GM18868 (cell line): ENCODE measurements at regions not wholly inside any gene's neighbourhood (a gene's known extent, or its start where the extent isn't known, plus 50 kb on each side); places are given as distances from the start of the nearest gene placed in this dataset.

Source experiments
- ATAC-seq: cut with Tn5 transposase; IDR thresholded peaks from one replicate; pipeline ENCODE4 v1.9.1; 2021; ENCODE audit warnings: mild to moderate bottlenecking, moderate library complexity; ENCODE audit not compliant: unreplicated experiment

DNA sequence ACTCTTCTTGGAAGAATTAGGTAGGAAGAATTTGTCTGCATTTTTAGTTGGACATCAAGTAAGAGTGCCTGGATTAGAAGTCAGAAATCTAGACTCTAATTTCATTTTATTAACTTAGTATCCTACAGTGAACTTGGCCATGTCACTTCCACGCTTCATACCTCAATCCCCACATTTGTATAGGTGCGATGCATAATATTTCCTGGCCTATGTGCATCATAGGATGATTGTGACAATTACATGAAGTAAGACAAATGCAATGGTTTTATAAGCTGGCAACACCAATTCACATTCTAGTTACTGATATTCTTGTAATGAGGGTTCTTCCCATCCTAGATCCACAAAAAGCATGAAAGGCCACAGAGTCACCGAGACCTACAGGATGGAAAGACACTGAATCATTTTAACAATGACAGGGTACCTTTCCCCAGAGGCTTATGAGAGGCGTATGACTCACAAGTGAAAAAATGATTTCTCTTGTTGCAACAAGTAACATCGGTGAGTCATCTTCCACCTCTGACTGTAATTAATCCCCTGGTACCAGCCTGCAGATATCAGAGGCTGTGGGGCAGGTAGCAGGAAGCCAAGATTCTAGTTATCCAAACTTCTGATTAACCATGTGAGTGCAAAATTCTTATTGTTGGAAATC lies 56.0 kb upstream of the OR5AK2 start:
- no peak for ATAC-seq

DNA sequence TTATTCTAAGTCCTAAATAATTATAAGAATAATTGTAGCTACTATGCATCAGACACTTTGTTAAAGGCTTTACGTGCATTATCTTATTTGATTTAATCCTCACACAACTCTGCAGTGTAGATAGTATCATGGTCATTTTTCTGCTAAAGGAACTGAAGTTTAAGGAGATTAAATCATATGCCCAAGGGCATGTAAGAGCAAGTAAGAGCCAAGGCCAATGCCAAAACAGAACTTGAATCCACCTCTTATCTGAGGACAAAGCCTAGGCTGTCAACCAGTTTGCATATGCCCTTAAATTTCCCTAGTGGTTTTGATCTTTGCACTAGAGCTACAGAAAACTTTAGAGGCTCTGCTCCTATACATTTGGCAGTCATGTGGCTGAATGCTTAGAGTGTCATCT lies 65.6 kb upstream of the OR5AK2 start:
- ATAC-seq, result no peak

DNA sequence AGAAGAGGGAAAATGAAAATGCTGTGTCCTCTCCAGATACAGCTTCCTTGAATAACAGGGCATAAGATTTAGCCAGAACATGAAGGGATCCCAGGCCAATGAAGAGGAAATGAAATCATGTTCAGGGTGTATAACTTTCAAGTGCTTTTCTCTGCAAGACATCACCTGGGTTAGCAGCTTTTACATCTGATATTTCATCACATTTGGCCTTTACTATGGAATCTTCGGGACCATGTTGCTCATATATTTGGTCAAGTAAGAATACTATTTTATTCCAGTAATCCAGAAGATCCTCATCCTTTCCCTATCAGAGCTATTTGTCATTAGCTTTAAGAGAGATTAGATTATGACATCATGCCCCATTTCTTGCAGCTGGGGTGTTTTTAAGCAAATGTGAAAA lies 66.3 kb upstream of the OR5AK2 start:
- no peak for ATAC-seq

DNA sequence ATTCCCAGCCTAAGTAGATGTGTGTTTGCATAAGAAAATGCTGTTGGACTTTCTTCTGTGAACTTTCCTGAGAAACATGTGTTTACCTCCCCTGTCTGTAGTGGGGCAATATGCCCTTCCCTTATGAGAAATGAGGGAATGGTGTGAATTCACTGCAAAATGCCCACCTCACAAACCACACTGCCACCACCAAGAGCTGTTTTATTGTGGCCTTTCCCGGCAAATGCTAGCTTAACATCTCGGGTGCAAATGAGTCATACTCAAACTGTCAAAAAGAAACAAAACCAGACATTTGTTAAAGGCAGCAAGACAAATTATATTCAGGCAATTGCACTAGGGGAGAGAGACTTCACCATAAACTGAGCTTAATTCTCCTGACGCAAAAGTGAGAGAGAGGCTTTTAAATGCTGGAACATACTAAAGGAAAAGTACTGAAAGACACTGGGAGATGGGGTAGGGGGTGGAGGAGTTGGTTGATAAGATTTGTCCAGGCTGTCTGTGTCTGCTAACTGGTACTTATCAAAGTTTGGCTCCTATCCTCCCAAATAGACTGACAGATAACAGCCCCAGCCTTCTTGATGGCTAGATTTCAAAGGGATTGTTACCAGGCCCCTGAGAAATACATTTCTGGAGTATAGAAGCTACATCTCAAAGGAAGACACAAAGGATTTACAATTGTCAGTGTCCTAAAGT lies 70.9 kb upstream of the OR5AK2 start:
- ATAC-seq, result no peak

DNA sequence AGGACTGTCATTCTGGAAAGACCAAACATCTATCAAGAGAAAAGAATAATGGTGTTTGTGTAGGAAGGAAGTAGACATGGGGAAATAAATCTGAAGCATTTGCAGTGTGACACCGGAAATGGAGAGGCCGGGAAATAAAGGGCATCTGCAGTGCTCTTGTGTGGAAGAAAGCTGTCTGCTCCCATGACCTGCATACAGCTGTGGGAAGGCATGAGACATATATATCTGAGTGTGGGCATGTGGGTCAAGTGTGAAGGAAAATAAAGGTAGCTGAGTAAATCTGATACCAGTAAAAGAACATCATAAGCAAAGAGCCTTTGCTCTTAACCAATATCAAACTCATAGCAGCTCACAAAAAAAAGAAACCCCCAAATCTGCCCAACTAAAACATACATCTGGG lies 72.1 kb upstream of the OR5AK2 start:
- no peak for ATAC-seq

DNA sequence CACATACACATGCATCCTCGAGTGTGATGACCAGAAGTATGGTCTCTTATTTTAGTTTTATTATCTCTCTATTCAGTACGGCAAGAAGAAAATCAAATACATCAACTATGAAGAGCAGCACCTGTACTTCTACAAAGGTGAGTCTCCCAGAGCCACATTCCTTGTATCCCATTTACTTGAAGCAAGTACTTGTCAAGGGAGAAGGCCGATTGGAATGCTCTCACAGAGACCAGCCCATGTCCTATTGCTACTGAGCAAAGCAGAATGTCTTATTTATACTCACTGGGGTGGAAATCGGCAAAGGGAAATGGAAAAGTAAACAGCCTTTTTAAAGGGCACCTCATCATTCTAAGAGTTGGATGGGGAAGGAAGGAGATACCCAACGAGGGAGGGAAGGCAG lies 72.6 kb upstream of the OR5AK2 start:
- ATAC-seq, result no peak

DNA sequence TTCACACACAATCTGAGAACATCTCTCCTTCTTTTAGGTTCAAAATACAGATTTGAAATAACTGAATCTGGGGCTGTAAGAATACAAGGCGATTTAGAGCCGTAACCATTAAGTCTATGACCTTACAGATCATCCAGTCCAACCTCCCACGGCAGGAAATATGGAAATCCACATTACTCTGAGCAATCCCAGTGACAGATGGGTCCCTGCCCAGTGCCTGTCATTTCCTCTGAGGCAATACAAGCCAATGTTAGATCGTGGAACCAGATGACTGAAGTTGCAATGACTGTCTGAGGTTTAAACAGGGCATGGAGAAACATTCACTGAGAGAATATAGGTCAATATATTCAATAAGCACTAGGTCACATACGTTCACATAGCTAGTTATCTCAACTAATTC lies 77.4 kb upstream of the OR5AK2 start:
- no peak for ATAC-seq

DNA sequence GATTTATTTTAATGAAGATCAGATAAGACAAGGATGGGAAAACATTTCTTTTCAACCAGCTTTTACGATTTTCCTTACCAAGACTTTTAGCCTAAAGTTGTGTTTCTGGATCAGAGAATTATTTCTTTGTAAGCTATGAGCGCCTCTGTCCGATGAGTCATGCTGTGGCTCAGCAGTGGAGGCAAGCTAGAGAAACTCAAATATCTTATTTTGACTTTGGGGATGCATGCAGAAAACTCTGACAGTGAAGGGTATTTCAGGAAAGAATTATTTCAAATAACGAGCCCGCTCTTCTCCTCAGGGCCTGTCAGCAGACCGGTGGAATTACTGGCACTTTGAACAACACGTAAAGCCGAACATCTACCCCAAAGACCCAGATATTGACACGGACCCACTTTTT lies 77.9 kb upstream of the OR5AK2 start:
- no peak for ATAC-seq

DNA sequence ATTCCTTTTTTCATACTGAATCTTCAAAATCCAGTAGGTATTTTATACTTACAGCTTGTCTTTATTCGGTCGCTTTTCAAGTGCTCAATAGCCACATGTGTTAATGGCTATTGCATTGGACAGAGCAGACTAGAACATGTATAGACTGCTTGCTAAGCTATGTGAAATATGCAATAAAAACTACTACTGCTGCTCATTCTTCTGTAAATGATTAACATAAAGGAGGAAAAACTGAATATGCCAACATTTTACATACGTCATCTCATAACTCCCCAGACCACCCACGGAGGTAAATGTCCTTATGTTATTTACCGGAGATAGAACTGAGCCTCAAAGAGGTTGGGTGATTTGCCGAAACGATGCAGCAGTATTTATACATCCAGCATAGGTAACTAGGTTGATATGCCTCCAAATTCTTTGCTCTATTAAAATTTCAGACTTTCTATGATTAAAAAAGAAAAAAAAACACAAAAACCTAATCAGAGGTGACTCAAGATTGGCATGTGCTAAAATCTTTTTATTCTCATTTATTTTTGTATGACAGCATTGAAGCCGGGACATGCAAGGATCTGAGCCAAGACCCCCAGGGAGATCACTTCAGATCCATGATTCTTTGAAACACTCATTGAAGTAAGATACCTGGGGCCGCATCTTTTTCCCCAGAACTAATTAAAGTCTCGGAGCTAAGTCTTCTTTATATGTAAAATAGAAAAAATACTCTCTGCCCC lies 78.5 kb upstream of the OR5AK2 start:
- no peak for ATAC-seq

DNA sequence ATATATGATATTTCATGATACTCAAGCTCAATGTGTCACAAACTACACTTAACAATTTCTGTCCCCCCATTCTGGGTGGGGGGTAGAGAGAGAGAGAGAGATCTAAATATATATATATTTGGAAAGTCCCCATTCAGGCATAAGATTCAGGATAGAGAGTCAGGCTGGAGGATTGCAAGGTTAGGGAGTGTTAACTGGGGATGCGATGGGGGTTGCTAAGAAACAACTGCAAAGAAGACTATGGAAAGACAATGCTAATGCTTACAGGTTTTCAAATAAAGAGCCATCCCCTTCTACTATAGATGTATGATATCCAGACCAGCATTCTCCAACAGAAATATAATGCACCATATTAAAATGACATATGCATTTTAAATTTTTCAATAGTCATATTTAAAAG lies 79.2 kb upstream of the OR5AK2 start:
- no peak for ATAC-seq

DNA sequence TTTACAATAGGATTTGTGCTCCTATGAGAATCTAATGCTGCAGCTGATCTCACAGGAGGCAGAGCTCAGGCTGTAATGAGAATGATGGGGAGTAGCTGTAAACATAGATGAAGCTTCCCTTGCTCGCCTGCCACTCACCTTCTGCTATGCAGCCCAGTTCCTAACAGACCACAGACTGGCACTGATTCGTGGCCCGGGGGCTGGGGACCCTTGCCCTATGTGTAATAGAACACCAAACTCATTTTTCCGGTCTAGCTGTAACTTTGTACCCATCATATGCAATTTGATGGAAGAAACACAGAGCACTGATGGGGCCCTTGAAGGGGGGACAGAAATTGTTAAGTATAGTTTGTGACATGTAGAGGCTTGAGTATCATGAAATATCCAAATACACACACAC lies 79.6 kb upstream of the OR5AK2 start:
- ATAC-seq, result no peak

DNA sequence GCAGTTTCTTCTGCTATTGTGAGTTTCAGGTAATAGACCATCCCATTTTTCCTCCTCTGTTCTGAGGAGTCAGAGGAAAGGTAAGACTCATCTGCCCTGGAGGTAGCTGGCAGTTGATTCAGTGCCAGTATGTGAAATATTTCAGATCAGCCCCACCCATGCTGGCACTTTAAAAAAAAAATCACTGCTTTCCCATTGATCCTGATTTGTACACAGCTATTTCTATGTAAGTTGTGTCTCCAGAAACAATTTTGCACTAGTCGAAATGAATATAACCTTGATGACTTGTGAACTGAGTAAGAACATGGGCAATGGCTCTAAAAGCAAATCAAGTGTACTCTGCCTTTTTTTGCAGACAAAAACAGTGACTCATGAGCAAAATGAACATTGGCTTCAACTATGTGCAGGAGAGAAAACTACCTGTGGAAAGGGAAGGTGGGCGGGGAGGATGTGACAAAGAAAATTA lies 82.0 kb upstream of the OR5AK2 start:
- ATAC-seq, result no peak

DNA sequence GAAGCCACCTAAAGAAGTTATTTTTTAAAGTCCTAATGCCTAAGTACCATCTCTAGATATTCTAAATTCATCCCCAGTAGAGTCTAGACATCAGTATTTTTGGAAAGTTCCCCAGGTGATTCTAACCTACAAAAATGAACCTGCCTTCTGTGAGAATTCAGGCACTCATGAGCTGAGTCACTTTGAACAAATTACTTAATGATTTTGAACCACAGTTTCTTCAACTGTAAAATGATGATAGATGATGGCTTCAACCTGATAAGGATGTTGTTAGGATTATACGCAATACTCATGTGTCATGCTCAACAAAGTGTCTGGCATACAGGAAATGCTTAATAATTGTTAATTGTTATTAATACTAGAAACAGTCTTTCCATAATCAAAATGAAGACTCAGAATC lies 82.8 kb upstream of the OR5AK2 start:
- no peak for ATAC-seq

DNA sequence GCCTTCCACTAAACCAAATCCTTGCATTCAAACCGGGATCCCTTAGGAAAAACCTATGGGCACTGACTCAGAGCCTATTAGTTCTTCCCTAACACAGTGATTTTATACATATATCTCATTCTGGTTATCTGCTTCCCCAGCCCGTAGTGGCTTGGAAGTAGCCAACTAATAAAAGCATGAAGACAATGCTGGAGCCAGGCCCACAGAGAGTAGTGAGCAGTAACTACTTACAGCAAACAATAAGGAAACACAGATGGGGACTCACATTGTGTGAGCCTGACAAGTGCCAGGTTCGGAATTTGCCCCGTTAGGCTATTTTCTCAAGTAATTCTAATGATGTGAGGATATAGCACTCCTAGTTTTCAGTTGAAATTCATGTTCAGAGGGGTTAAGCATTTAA lies 83.3 kb upstream of the OR5AK2 start:
- ATAC-seq, result no peak

DNA sequence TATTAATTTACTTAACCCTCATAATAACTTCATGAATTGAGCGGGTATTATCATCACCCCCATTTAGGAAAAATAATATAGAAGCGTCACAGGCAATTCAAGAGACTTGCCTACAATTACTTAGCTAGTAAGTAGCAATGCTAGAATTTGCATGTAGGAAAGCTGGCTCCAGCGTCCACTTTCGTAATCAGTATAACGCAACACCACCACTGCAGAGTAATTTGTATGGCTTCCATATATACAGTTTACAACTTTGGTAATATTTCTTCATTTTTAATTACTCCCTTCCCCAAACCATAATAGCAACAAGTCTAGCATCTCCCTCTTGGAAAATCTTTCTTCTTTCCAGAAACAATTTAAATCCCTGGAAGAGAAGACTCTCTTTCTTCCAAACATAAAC lies 89.9 kb upstream of the OR5AK2 start:
- ATAC-seq, result no peak

DNA sequence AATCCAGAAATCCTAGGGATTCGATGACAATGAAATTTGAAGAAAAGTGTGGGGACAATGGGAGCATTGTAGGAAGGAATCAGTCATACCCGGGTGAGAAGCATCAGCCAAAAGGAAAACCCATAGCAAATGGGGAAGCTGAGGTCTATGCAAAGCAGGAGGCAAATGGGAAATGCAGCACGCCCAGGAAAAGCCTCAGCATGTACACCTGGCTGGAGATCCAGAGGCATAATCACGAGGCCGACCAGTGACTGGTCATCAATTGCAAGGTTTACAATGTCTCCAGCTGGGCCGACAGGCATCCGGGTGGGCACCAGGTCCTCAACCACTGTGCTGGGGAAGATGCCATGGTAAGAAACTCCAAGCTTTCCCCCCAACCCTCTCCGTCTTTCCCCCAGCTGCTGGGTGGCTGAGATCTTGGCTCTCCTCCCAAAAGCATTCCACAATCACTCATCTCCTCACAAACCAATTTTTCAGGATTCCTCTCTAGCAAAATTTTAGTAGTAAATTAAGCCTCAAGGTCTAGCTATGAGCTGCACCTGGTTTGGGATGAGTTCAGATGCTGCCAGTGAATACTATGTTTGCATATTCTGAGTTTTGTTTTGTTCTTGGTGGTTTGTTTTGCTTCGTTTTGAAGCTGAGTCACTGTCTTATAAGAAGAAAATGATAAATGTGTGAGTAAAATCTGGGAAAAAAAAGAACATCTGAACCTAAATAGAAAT lies 98.0 kb upstream of the OR5AK2 start:
- ATAC-seq, result no peak

DNA sequence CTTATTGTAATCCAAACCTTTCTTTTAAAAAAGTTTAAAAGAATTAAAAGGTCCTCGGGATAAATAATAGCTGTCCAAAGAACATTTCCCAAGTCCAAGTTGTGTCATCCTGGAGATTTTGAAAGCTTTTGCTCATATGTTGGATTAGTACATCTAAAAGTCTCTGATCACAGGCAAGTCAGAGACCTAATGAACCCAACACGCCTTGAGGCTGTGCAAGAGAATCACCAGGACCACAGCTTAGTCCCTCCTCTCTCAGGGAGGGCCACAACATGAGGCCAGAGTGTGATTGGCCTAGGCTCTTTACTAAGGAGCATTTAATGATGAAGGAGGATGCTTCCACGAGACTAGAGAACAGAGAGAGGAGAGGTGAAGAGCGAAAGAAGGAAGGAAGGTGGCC lies 98.7 kb upstream of the OR5AK2 start:
- no peak for ATAC-seq

DNA sequence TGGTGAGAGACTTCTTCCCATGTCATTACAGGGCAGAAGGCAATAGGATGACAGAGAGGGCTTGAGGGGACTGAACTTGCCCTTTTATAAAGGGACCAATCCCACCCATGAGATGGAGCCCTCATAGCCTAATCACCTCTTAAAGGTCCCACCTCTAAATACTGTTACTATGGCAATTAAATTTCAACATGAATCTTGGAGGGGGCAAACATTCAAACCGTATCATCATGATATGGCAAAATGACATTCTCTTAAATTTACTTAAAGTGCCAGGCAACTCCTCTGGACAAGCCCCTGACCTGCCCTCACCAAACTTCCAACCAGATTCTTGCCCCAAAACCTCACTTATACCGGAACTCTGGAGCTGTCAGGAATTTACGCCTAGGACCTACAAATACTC lies 100.8 kb upstream of the OR5AK2 start:
- ATAC-seq, result no peak

DNA sequence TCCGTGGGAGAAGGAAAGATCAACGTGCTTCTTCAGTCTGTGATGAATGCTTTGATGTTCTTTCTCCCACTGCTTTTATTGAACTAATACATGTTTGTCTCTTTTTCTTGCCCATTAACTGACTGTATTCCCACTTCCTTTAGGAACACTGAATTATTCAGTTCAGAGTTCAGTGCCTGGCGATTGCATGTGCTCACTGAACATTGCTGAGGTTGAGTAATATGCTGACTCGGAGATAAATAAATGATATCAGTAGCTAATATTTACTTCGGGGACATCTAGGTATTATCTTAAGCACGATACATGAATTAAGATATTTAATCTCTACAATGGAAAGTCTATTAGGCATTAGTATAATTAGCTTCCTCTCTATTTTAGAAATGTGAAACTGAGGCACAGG lies 102.3 kb upstream of the OR5AK2 start:
- ATAC-seq, result no peak

DNA sequence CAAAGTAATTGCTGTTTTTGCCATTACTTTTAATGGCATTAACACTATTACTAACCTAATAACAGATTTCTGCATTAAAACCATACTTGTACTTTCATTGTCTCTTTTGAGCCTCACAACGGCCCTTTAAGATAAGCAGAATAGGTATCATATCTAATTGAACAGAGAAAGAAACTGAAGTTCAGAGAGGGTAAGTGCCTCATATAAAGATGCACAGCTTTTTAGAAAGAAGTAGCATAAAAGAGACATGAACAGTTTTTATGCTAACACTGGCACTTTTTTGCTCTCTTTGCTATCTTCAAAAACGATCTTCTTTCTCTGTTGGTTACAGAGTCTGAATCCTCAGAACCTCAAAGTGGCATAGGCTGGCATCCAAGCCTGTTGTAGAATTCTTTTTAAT lies 102.9 kb upstream of the OR5AK2 start:
- ATAC-seq, result no peak

DNA sequence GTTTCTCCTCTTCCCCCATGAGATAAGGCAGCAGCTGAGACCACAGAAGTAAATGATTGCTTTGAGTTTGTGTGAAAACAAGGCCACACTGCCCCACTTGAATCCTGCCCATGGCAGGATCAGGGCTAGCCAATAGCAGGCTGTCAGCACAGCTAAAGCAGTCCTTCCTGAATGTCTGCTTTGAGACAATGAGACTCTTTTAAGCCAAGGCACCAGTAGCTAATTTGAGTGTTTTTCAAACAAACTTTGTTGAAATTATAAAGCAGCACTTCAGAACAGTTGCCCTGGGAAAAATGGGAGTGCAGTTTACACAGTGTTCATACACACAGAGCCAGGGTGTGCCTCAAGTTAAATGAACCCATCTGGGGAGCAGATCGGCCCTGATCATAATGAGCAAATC lies 103.5 kb upstream of the OR5AK2 start:
- ATAC-seq, result no peak
